Adrenal gland (tissue), 9 donors: ENCODE measurements at regions not wholly inside any gene's neighbourhood (a gene's known extent, or its start where the extent isn't known, plus 50 kb on each side); places are given as distances from the start of the nearest gene placed in this dataset.

ENCODE experiments used
- DNase-seq, 7 donors: peaks; one replicate each; pipeline ENCODE4 v3.0.0-alpha.2; 2019 to 2020
- H3K27ac ChIP-seq, 5 donors: fragments of 200-600 bp; sonication (generic) in 4 of 5; 1 replicate in 3 of 5; 2 replicates in 2 of 5; pipeline versions ENCODE4 v1.5.1 to v1.8.0; 2016 to 2020; ENCODE audit warnings: mild to moderate bottlenecking in 1 of 5
- H3K27me3 ChIP-seq: fragments of 200-600 bp; 2 replicates; pipeline ENCODE4 v1.8.0; 2021
- H3K36me3 ChIP-seq, 2 donors: fragments of 200-600 bp; replicated peaks in 1 of 2; 1 replicate in 1 of 2; 2 replicates in 1 of 2; pipeline versions ENCODE4 v1.5.1 to v1.8.0; 2018 to 2022
- H3K4me1 ChIP-seq, 2 donors: fragments of 200-600 bp; replicated peaks in 1 of 2; 1 replicate in 1 of 2; 2 replicates in 1 of 2; pipeline versions ENCODE4 v1.5.1 to v1.8.0; 2018 to 2021
- H3K4me3 ChIP-seq, 4 donors: fragments of 200-600 bp; sonication (generic) in 3 of 4; one replicate each; pipeline ENCODE4 v1.5.1; 2016 to 2018
- H3K9me3 ChIP-seq, 3 donors: fragments of 200-600 bp; sonication (generic) in 1 of 3; replicated peaks in 1 of 3; 1 replicate in 2 of 3; 2 replicates in 1 of 3; pipeline versions ENCODE4 v1.5.1 to v1.8.0; 2016 to 2021
- POLR2A ChIP-seq, 2 donors: fragments of 450-650 bp; IDR thresholded peaks; one replicate each; pipeline ENCODE4 v1.6.1; 2017; ENCODE audit warnings: antibody characterized with exemption in 2 of 2, mild to moderate bottlenecking in 2 of 2, moderate library complexity in 1 of 2
- WGBS, 4 donors: extraction: QIAGEN DNeasy Blood & Tissue Kit in 2 of 4; methylation state at CpG; one replicate each; pipeline versions ENCODE4 v1.1.5 to v1.1.7; 2013 to 2017; 5-methylcytosine and 5-hydroxymethylcytosine counted together
- intact Hi-C, 2 donors: fragments of 100-400 bp; cut with DNase I; formaldehyde crosslinking; loops; one replicate each; pipeline versions ENCODE4 v1.14.1 to v1.15.0; 2022 to 2023
- TF ChIP-seq, protein P1 (sequence below), 6 experiments: fragments of 450-650 bp in 4 of 6; fragments of 200-600 bp in 2 of 6; sonication (generic) in 1 of 6; IDR thresholded peaks; 1 replicate in 5 of 6; 2 replicates in 1 of 6; pipeline versions ENCODE4 v1.5.1 to v1.8.0; 2016 to 2021; ENCODE audit warnings: antibody characterized with exemption in 6 of 6, mild to moderate bottlenecking in 2 of 6, moderate library complexity in 1 of 6
- donor health status: healthy with polysubstance abuse.
- donor health status: Bipolar disorder and iron deficiency.
- donor health status: DM: yes; HTN: yes; CAD: no.
- donor health status: DM: no; HTN: no; CAD: no.
- donor health status: DM: no; HTN: no; CAD: no.

DNA sequence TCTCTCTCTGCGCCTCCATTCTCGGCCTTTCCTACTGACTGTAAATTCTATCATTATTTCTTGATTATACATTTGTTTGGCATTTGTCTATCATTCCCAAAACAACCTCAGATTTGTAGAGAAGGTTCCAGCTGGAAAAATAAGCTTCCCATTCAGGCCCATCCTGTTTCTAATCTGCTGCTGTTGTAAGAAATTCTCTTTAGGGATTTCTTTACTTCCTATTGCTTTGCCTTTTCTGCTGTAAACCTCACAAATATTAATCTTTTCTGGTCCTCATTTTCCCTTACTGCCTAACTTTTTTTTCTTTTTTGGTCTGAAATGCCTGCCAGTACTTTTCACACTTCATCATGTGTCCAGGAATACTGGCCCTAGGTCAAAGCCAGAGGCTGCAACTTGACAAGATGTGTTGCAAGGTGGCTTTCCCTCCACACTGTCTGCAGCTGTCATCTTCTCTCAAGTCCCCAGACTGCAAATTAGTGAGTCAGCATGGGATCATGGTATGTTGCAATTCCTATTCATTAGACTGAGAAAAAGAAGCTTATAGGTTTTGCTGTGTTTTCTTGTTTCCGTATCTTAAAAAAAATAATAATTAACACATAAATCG lies 858.7 kb upstream of the CHORDC1 start:
- no peaks in the 10 kb centered on the region for H3K27me3 ChIP-seq
- no peaks in the 10 kb centered on the region for H3K4me1 ChIP-seq
- H3K4me3 ChIP-seq = no peak overlapping the region
- TF ChIP-seq, protein P1, sequence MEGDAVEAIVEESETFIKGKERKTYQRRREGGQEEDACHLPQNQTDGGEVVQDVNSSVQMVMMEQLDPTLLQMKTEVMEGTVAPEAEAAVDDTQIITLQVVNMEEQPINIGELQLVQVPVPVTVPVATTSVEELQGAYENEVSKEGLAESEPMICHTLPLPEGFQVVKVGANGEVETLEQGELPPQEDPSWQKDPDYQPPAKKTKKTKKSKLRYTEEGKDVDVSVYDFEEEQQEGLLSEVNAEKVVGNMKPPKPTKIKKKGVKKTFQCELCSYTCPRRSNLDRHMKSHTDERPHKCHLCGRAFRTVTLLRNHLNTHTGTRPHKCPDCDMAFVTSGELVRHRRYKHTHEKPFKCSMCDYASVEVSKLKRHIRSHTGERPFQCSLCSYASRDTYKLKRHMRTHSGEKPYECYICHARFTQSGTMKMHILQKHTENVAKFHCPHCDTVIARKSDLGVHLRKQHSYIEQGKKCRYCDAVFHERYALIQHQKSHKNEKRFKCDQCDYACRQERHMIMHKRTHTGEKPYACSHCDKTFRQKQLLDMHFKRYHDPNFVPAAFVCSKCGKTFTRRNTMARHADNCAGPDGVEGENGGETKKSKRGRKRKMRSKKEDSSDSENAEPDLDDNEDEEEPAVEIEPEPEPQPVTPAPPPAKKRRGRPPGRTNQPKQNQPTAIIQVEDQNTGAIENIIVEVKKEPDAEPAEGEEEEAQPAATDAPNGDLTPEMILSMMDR (IDR thresholded peaks at IDR 0.05) = no peak
- TF ChIP-seq POLR2A (IDR thresholded peaks at IDR 0.05) = no peak
- no peaks in the 10 kb centered on the region for H3K9me3 ChIP-seq
- WGBS, 4 donors = 62 to 75% (median 72%) methylated on average over 4 of the region's 4 CpGs
- H3K36me3 ChIP-seq = no peaks in the 10 kb centered on the region
- intact Hi-C loops = no loop called here
- peak in 6 of 7 donors; percentile 21 to 72 (median 44) for DNase-seq
- H3K27ac ChIP-seq = no peak overlapping the region

DNA sequence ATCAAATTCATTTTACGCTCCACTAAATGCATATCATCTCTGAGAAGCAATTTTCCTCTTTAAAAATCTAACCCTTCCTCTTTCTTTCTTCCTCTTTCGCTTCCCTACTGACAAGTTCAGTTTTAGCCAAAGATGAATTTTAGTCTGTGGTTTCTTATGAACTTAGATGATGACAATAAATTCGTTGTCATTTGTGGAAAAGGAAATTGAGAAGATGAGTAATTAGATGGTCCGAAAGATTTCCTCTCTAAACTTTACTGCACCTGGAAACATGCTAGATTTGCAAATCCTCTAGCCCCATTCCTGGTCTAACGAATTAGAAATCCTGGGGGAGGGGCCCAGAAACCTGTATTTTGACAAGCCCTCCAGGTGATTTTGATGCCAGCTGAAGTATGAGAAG lies 855.4 kb upstream of the CHORDC1 start:
- Histone ChIP-seq H3K27ac (no peak overlapping the region), H3K27me3 (no peaks in the 10 kb centered on the region), H3K4me3 (no peak overlapping the region), H3K4me1 (no peaks in the 10 kb centered on the region), H3K36me3 (no peaks in the 10 kb centered on the region), H3K9me3 (no peaks in the 10 kb centered on the region)
- intact Hi-C loops = no loop called here
- TF ChIP-seq, protein P1 (IDR thresholded peaks at IDR 0.05) = no peak
- TF ChIP-seq POLR2A (IDR thresholded peaks at IDR 0.05) = no peak
- 61 to 71% (median 69%) methylated on average over 5 of the region's 5 CpGs for WGBS, 4 donors
- no peak for DNase-seq

DNA sequence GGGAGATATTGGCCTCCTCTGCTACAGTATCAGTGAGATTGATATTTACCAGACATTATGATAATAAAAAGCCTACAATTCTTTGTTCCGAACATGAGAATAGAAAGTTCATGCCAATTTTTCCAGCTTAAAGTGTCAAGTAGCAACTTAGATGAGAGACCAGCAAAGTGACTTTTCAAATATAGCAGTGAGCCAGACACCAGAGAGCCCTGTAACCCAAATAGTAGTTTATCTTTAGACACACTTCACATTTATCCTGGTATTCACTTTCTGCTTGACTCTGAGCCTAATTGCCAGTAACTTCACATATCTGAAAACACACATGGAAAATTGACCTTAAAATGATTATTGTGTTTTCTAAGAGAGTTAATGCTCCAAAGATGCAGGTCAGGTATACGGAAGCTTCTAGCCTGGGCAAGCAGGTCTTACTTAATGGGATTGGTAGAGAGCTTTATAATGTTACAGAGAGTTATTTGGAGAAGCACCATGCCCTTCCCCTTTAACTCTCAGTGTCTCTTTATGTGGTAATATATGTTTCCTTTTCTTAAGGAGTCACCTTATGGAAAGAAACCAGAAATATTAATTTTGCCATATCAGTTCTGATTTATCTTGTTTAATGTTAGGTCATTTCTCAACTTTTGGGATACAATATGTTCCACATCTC lies 852.3 kb upstream of the CHORDC1 start:
- intact Hi-C loops = no loop called here
- no peak for TF ChIP-seq POLR2A (IDR thresholded peaks at IDR 0.05)
- TF ChIP-seq, protein P1 (IDR thresholded peaks at IDR 0.05) = no peak
- DNase-seq = no peak
- Histone ChIP-seq H3K4me3 (no peak overlapping the region), H3K4me1 (no peaks in the 10 kb centered on the region), H3K9me3 (no peaks in the 10 kb centered on the region), H3K27me3 (no peaks in the 10 kb centered on the region), H3K36me3 (no peaks in the 10 kb centered on the region), H3K27ac (no peak overlapping the region)
- WGBS, 4 donors = 37 to 54% (median 42%) methylated on average over 2 of the region's 2 CpGs

DNA sequence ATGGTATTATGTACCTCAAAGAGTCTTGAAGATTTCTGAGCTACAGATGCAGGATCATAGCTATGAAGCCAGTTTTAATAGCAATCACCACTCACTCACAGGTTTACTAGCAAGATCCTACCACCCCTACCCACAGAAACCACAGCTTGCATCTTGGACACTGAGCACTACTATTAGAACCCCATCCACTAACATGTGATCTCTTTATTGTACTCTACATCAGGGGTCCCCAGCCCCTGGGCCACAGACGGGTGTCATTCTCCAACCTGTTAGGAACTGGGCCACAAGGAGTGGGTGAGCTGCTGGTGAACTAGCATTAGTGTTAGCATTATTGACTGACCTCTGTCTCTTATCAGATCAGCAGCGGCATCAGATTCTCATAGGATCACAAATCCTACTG lies 844.8 kb upstream of the CHORDC1 start:
- no peak for DNase-seq
- intact Hi-C loops = no loop called here
- Histone ChIP-seq H3K4me1 (no peaks in the 10 kb centered on the region), H3K4me3 (no peak overlapping the region), H3K9me3 (no peaks in the 10 kb centered on the region), H3K27me3 (no peaks in the 10 kb centered on the region), H3K27ac (no peak overlapping the region), H3K36me3 (no peaks in the 10 kb centered on the region)
- TF ChIP-seq POLR2A (IDR thresholded peaks at IDR 0.05) = no peak
- TF ChIP-seq, protein P1 (IDR thresholded peaks at IDR 0.05) = no peak
- 84 to 92% (median 90%) methylated on average over 2 of the region's 2 CpGs for WGBS, 4 donors
